Uterus (tissue), 2 donors: ENCODE measurements at regions not wholly inside any gene's neighbourhood (a gene's known extent, or its start where the extent isn't known, plus 50 kb on each side); places are given as distances from the start of the nearest gene placed in this dataset.

Experiments used
- CTCF ChIP-seq, 4 experiments: fragments of 200-600 bp in 2 of 4; fragments of 450-650 bp in 2 of 4; sonication (generic) in 2 of 4; IDR thresholded peaks; one replicate each; pipeline ENCODE4 v1.5.1; 2016 to 2019; ENCODE audit warnings: antibody characterized with exemption in 4 of 4, mild to moderate bottlenecking in 2 of 4, moderate library complexity in 1 of 4
- POLR2A ChIP-seq, 2 donors: fragments of 450-650 bp; IDR thresholded peaks; one replicate each; pipeline ENCODE4 v1.6.1; 2016; ENCODE audit warnings: antibody characterized with exemption in 2 of 2, mild to moderate bottlenecking in 1 of 2, moderate library complexity in 1 of 2

GRCh38 chr2:198231562-198231961, 427.2 kb downstream of the PLCL1 start:
- TF ChIP-seq CTCF (IDR thresholded peaks at IDR 0.05) (no peak), POLR2A (IDR thresholded peaks at IDR 0.05) (no peak)
